ENCODE measurements at regions not wholly inside any gene's neighbourhood (a gene's known extent, or its start where the extent isn't known, plus 50 kb on each side); places are given as distances from the start of the nearest gene placed in this dataset.

GRCh38 chr4:153997516-153997915 lies 208.6 kb upstream of the SFRP2 start:
- no peak overlapping the region for H3K4me3 ChIP-seq (ENCODE audit: low read length)
- no peak for DNase-seq (ENCODE audit: low read depth)
- TF ChIP-seq CTCF (conservative IDR thresholded peaks at IDR 0.05; ENCODE audit: low read depth, low read length), result no peak

- TF ChIP-seq CTCF (conservative IDR thresholded peaks at IDR 0.05; ENCODE audit: low read depth, low read length), result no peak
- no peak for DNase-seq (ENCODE audit: low read depth)
- no peak overlapping the region for H3K4me3 ChIP-seq (ENCODE audit: low read length)
Measured at GRCh38 chr4:153989505-153989904, 200.6 kb upstream of the SFRP2 start.

- peak; percentile 33 for DNase-seq (ENCODE audit: low read depth)
Measured at GRCh38 chr4:153988492-153989363, 199.8 kb upstream of the SFRP2 start.

GRCh38 chr4:153987291-153987690 lies 198.4 kb upstream of the SFRP2 start:
- H3K4me3 ChIP-seq (ENCODE audit: low read length), result no peak overlapping the region
- DNase-seq (ENCODE audit: low read depth), result peak; percentile 24
- TF ChIP-seq CTCF (conservative IDR thresholded peaks at IDR 0.05; ENCODE audit: low read depth, low read length), result no peak

More at GRCh38 chr4:153988492-153989363, 199.8 kb upstream of the SFRP2 start:
- TF ChIP-seq CTCF (conservative IDR thresholded peaks at IDR 0.05; ENCODE audit: low read depth, low read length), result no peak
- H3K4me3 ChIP-seq (ENCODE audit: low read length), result no peak overlapping the region

- DNase-seq (ENCODE audit: low read depth), result no peak
- no peak for TF ChIP-seq CTCF (conservative IDR thresholded peaks at IDR 0.05; ENCODE audit: low read depth, low read length)
- no peak overlapping the region for H3K4me3 ChIP-seq (ENCODE audit: low read length)
Measured at GRCh38 chr4:153976954-153977353, 188.1 kb upstream of the SFRP2 start.

- H3K4me3 ChIP-seq (ENCODE audit: low read length), result no peak overlapping the region
- no peak for TF ChIP-seq CTCF (conservative IDR thresholded peaks at IDR 0.05; ENCODE audit: low read depth, low read length)
- DNase-seq (ENCODE audit: low read depth), result no peak
Measured at GRCh38 chr4:153974452-153974851, 185.6 kb upstream of the SFRP2 start.

GRCh38 chr4:153973942-153974341 lies 185.1 kb upstream of the SFRP2 start:
- H3K4me3 ChIP-seq (ENCODE audit: low read length), result no peak overlapping the region
- no peak for TF ChIP-seq CTCF (conservative IDR thresholded peaks at IDR 0.05; ENCODE audit: low read depth, low read length)
- no peak for DNase-seq (ENCODE audit: low read depth)
